ENCODE measurements at regions not wholly inside any gene's neighbourhood (a gene's known extent, or its start where the extent isn't known, plus 50 kb on each side); places are given as distances from the start of the nearest gene placed in this dataset.

DNA sequence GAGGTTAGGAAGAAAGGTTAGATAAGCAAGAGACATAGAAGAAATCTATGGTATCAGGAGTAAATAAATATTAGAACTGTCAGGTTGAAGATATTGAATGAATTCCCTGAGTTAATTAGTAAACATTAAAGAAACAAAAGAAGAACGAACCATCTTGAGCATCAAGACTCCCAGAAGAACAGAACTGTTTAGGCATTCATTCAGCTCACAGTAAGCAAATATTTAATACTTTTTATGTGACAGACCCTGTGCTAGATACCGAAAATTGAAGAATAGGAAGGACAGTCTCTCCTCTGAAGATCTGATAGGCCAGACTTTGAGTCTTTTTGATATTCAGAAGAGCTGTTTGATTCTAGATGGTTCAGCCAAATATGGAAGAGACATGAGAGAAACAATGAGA, 731.5 kb downstream of the XPNPEP1 start:
- no peak for DNase-seq (ENCODE audit: low spot score)

- no peak for DNase-seq (ENCODE audit: low spot score)
Observed at GRCh38 chr10:109191341-109191740, 732.0 kb downstream of the XPNPEP1 start.

DNA sequence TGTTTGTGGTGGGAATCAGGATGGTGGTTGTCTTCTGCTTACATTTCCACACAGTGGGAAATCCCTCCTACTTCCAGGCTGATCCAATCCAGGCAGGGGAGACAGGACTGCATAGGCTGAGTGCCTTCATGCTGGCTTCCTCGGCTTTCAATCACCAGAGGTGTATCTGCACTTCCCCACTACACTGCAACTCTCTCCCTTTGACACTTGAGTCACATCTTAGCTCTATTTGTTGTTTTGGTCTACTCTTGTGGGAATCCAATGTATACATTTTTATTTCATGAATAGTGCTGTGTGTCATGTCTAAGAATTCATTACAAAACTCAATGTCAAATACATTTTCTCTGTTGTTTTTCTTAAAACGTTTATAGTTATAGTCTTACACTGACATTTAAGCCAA, 735.6 kb downstream of the XPNPEP1 start:
- DNase-seq (ENCODE audit: low spot score) = no peak

- DNase-seq (ENCODE audit: low spot score) = peak; percentile 10
Observed at GRCh38 chr10:109183366-109183765, 739.9 kb downstream of the XPNPEP1 start.

DNA sequence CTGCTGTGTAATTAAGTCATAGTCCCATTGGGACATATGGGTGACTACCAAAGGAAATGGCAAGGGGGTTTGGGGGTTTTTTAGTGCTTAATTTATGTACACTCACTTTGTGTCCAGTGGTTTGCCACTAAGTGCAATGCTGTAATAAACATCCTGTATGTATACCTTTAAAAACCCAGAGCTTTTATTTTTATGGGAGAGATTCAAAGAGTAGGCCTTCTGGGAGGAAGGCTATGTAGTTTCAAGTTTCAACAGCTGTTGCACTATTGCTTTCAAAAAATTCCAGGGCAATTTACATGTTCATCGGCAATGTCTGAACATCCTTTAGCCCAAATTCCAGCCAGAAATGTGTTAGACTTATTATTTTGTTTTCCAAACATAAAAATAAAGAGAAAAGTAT, 744.7 kb downstream of the XPNPEP1 start:
- no peak for DNase-seq (ENCODE audit: low spot score)

DNA sequence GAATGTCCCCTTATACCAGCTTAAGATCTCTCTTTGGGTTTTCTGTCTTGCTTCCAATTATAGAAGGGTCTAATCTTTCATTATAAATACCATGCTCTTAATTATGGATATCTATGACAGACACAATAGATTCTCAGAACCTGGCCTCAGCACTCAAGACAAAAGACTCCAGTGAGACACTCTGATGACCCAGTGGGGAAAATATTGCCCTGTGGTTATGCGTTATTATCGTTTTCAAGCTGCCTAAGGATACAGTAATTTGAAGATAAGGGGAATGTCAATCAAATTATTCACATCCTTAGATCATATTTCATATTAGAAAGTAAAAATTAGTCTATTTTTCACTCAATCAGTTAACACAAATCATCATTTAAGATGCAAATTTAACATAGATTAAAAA, 748.8 kb downstream of the XPNPEP1 start:
- no peak for DNase-seq (ENCODE audit: low spot score)

DNA sequence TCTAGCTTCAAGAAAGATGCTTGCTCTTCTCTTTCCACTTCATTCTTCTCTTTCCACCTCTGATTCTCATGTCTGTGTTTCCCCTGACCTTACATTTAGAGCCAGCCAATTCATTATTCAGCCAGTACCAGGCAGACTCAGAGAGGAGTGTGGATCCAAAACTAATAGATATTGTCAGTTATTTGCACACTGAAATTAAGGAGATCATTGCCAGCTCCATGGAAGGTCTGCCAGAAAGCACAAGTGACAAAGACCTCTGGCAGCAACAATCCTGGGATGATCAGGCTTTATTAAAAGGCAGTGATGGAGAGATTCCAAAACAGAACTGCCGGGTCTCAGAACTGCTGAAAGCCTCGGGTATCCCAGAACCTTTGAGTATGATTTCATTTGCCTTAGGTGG, 749.4 kb downstream of the XPNPEP1 start:
- DNase-seq (ENCODE audit: low spot score) = no peak

DNA sequence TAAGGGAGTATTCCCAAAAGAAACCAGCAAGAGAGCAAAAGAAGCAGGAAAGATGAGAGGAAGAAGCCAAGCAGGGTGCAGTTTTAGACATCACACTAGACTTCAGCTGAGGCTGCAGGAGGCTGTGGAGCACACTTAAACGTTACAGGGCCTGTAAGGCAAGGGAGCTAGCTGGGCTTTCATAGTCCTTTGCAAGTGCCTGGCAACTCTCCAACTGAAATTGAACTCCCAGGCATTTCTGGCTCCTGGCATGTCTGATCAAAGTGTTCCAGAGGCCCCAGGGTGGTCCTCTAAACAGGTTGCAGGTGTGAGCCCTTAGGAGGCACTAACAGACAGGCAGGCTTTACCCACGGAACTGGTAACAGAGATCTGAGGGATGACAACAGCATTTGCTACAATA, 750.2 kb downstream of the XPNPEP1 start:
- no peak for DNase-seq (ENCODE audit: low spot score)

DNA sequence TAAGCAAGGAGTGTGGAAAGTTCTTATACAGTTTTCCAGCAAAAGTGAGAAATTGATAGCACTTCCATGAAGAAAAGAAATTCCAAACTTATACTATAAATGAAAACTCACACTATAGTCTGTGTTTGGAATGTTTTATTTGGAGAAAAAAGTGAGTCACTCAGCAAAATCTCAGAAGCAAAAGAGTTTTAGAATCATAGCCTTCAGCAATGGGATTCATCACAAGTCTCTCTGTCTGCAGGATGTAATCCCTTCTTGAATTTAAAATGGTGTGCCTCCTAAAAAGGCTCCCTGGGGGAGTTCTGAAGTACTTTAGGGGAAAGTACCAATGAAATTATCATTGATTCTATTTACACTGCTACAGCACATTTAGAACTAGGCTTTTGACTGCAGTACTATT, 756.4 kb downstream of the XPNPEP1 start:
- peak; percentile 9 for DNase-seq (ENCODE audit: low spot score)

DNA sequence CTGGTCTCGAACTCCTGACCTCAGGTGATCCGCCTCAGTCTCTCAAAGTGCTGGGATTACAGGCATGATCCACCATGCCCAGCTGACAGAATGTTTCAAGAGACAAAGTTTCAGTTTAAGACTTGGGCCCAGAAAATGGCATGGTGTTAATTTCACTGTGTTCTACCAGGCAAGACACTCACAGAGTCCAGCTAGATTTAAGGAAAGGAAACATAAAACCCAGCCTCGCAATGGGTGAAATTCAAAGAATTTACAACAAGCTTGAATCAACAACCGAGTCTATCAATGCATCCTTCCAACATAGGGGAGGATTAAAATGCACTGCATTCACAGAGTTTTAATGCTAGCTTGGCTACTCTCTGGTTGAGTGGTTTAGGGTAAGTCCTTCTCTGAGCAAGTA, 764.0 kb downstream of the XPNPEP1 start:
- DNase-seq (ENCODE audit: low spot score) = no peak

- DNase-seq (ENCODE audit: low spot score) = no peak
Observed at GRCh38 chr10:109156396-109156795, 766.9 kb downstream of the XPNPEP1 start.

GRCh38 chr10:109149666-109150350, 773.5 kb downstream of the XPNPEP1 start:
- DNase-seq (ENCODE audit: low spot score) = no peak

GRCh38 chr10:109127363-109127762, 795.9 kb downstream of the XPNPEP1 start:
- no peak for DNase-seq (ENCODE audit: low spot score)

- DNase-seq (ENCODE audit: low spot score) = no peak
Observed at GRCh38 chr10:109126541-109126940, 796.8 kb downstream of the XPNPEP1 start.

- DNase-seq (ENCODE audit: low spot score) = no peak
Observed at GRCh38 chr10:109126016-109126415, 797.3 kb downstream of the XPNPEP1 start.

- no peak for DNase-seq (ENCODE audit: low spot score)
Observed at GRCh38 chr10:109115179-109115578, 808.1 kb downstream of the XPNPEP1 start.

DNA sequence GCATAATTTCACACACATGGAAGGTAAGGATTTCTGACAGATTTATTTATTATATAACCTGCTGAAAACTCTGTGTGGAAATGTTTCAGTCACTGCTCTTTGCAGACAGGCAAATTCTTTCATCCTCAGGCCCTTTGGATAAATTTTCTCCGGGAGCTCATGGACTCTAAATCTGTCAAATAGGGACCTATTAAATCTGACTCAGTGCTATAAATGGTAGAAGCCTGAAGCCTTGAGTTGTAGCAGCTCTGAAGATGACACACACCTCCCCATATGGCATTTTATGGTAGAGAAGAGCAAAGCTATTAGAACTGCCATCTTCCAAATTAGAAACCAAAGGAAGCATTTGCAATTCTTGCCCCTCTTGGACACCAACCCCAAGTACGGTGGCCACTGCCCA, 808.7 kb downstream of the XPNPEP1 start:
- peak; percentile 5 for DNase-seq (ENCODE audit: low spot score)

DNA sequence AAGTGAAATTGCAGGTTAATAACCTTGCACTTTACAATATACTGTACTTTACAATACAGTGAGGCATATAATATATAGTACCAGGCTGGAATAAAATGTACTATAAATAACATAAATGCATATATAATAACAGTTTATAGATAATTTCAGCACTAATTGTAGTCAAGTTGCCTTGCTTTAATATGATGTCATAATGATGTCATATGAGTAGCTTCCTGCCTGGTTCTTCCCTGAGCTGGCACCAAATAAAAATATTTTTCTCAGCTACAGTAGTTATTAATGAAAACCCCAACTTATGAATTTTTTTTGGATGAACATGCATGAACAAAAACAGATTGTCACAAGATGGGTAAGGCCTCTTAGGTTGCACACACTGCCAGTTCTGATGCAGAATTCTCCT, 816.7 kb downstream of the XPNPEP1 start:
- DNase-seq (ENCODE audit: low spot score) = no peak

DNA sequence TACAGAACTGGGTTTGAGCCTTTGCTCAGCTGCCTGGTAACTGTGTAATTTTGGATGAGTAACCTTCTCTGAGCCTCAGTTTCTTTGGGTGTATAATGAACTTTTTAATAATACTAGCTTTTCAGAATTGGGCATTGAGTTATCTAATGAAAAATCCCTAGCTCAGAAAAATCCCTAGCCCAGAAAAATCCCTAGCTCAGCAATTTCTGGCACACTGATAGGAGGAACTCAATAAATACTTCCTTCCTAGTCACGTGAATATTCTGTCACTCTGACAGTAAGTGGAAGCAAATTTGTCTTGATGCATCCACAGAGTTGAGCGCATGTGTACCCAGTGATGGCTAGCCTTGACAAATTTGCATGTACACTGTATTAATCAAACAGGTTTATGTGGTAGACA, 817.6 kb downstream of the XPNPEP1 start:
- no peak for DNase-seq (ENCODE audit: low spot score)

DNA sequence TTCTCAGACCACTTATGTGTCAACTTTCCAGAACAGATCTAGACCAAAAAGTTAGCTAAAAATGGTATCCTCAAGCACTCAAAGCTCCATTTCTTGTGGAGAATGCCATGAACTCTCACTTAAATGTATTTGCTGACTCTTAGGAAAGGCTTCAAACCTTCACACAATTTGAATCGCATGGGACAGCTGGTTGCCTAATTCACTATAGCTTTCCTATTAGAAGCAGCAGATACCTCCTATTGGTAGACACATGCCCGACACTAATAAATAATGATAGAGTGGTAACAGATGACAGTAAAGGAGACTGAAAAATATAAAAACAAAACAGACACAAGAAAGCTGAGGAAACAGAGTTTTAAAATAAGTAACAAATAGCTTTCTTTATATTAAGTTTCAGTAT, 818.5 kb downstream of the XPNPEP1 start:
- DNase-seq (ENCODE audit: low spot score) = no peak

DNA sequence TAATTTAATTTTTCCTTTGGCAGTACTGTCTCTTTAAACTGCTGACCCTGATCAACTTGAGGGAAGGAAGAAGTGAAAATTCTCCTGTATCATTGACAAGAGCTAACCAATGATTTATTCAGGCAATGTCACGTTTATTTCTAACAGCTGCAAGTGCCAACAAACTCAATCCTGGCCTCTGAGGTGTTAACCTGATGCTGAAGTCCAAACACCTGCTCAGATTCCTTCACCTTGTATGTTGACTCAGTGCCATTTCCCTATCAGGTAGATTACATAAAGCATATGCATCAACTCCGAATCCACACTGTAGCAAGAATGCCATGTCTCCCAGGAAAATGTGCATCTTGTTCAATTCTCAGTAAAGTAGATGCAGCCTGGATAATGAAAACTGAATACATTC, 820.0 kb downstream of the XPNPEP1 start:
- DNase-seq (ENCODE audit: low spot score) = no peak

GRCh38 chr10:109089779-109090178, 833.5 kb downstream of the XPNPEP1 start:
- no peak for DNase-seq (ENCODE audit: low spot score)

- no peak for DNase-seq (ENCODE audit: low spot score)
Observed at GRCh38 chr10:109071539-109071938, 851.8 kb downstream of the XPNPEP1 start.

DNA sequence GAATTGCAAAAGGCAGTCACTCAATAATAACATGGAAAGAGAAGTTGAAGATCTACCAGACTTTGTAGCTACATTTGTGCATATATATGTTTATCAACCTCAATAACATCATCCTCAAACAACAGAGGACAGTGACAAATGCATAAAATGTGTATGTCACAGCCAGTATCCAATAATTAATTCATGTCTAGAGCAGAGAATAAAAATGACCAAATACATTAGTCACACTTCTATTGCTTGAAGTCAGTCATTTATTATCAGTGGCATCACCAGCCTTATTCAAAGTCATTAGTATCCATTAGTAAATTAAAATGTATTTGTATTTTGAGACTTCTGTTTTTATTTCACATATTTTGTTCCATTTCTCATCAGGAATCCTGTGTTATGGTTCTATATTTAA, 852.8 kb downstream of the XPNPEP1 start:
- DNase-seq (ENCODE audit: low spot score) = no peak

DNA sequence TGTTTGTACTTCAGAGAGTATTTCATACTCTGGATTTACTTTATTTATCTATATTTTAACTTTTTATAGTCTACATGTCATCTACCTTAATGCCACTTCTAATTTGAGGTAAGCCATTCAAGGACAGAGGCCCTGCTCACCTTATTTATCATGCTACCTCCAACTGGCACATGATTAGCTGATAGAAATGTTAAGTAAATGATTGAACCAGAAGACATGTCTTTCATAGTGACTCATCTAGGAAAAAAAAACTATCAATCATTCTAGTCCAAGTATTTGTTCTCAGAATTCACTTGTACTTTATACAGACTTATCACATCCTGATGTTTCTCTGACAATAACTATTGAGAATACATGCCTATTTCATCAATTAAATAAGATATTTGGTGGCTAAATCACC, 856.3 kb downstream of the XPNPEP1 start:
- no peak for DNase-seq (ENCODE audit: low spot score)
